Amygdala (tissue), 56 donors: ENCODE measurements at regions not wholly inside any gene's neighbourhood (a gene's known extent, or its start where the extent isn't known, plus 50 kb on each side); places are given as distances from the start of the nearest gene placed in this dataset.

Source experiments
- DNase-seq, 56 donors: peaks; one replicate each; lab custom pipeline; 2025; lab: John Stamatoyannopoulos, UW

DNA sequence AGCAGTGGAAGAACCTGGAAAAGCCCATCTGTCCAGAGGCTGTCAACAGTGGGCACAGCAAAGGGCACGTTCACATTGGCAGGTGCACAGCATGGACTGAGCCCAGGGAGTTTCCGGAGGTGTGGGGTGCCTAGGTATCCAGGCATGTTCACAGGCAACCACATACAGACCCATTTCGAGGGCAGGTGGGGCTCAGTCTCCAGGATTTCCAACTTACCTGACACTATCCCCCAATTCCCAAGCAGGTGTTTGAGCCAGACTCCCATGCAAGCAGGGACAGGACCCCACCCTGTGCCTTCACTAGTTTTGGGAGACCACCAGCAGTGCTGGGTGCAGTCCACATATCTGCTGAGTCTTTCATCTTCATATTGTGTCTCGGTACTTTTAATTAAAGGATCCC, 65.0 kb upstream of the IRF2BP2 start:
- no peak for DNase-seq

GRCh38 chr1:234674218-234674815, 64.3 kb upstream of the IRF2BP2 start:
- DNase-seq = no peak

DNA sequence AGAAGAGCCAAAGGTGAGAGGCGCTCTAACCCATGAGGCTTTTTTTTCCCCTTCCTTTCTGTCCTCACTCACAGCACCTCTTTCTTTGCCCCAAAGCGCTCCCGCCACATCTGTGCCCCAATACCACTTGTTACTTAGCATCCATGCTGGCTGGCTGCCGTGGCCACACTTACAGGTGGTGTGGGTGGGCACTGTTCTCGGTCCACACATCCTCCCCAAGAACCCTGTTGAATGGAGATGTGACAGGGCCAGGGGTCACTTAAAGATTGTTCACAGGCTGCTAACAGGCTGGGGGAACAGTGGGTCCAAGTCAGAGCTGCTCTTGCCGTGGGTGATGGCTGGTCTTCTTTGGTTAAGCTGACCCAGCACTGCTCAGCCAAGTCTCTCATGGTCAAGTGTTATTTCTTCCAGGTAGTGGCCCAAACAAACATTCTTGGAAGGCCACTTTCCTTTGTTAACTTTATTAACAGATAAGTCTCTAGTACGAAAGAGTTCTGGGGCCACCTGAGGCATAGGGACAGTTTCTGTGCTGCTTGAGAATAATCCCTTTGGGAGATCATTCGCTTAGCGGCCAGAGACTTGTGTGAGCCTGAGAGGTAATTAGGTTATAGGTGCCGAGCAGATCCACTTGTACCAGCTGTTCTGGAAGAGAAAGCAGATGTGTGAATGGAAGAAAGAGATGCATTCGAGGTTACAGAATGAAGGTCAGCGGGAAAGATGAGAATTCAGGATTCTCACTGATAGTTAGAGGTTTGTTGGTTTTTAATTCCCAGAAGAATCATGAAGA, 62.6 kb upstream of the IRF2BP2 start:
- DNase-seq = no peak

DNA sequence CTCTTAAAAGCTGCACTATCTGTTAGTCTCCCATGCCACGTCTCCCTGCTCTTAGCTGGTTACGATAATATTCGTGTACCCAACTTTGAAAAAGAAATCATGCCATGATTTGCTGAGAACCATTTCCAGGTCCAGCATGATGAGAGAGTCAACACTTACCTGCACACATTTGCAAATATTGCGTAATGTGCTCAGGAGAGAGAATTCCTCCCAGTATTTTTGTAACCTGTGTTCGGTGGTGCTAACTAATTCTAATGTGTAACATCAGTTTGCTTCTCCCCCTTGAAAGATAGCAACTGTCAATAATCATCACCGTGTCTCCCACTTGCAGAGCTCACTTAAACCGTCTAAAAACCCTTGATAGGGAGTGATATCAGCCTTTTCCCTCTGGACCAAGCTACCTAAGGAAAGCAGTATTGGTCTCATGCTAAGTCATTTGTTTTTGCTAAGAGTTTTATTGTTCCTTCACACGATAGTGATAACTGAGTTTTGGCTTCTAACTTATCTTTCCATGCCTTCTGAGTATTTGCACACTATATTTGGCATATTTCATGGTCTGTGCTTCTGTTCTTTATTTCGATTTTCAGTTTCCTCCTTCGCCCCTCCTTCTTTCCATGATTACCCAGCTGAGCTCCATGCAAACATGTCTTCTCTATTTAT, 61.1 kb upstream of the IRF2BP2 start:
- DNase-seq = no peak

DNA sequence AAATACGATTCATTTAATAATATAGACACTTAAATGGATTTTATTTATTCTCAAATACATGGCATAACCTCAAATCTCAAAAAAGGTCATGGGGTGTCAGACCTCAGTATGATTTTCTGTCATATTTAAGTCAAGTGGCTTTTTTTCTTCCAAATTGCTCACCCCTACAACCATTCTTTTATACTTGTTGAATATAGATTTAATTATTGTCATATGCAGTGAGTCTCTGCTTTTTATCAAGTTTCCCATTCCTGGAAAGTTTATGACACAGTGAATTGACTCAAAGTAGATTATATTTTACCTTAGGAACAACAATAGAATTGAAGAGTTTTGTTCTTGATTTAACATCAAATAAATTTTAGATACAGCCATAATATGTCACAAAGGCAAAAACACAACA, 59.5 kb upstream of the IRF2BP2 start:
- DNase-seq = no peak

DNA sequence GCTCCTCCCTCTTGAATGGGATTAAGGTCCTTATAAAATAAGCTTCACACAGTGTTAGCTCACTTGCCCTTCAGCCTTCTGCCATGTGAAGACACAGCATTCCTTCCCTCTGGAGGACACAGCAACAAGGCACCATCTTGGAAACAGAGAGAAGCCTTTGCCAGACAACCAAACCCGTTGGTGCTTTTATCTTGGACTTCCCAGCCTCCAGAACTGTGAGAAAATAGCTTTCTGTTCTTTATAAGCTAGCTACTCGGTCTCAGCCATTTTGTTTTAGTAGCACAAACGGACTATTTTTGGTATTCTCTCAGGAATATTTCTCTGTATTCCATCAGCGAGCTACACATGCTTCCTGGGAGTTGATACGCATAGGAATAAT, 58.6 kb upstream of the IRF2BP2 start:
- DNase-seq = no peak

- DNase-seq = no peak
Measured at GRCh38 chr1:234667600-234668576, 57.9 kb upstream of the IRF2BP2 start.

DNA sequence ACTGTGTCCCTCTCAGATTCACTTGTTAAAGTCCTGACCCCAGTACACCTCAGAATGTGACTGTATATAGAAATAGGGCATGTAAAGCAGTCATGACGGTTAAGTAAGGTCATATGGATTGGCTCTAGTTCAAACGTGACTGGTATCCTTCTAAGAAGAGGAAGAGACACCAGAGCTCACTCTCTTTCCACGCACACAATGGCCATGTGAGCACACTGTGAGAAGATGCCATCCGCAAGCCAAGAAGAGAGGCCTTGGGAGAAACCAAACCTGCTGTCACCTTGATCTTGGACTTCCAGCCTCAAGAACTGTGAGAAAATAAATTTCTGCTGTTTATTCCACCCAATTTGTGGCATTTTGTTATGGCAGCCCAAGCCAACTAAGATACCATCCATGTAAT, 56.8 kb upstream of the IRF2BP2 start:
- DNase-seq = no peak

DNA sequence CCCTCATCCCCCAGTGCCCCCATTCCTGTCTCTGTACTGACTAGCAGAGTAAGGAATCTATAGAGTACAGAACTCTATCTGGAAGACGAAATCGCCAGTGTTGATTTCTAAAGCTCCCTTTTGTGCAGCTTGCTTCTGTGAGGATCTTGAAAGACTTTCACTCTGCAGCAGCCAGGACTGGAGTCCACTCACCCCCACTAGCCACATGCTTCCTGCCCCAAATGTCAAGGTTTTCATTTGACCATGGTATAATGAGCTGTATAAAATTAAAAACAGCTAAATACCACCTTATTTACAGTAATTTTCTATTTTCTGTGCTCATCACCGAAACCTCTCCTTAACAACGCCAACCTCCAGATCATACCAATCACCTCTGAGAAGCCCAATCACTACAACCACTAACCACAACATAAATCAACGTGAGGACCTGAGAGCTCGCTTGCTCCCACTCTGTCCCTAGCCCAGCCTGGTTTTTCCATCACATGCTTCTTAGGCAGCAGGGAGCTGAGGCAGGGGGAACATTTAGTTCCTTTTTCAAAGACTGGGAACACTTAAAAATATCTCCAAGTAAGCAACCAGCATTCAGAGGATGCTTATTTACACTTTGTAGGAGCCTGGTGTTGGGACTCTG, 56.1 kb upstream of the IRF2BP2 start:
- no peak for DNase-seq

- no peak for DNase-seq
Measured at GRCh38 chr1:234662148-234662547, 52.2 kb upstream of the IRF2BP2 start.

- DNase-seq = no peak
Measured at GRCh38 chr1:234661317-234661928, 51.4 kb upstream of the IRF2BP2 start.

GRCh38 chr1:234660536-234661316, 50.7 kb upstream of the IRF2BP2 start:
- no peak for DNase-seq
